GM12874 (cell line): ENCODE measurements at regions not wholly inside any gene's neighbourhood (a gene's known extent, or its start where the extent isn't known, plus 50 kb on each side); places are given as distances from the start of the nearest gene placed in this dataset.

Experiments
- CTCF ChIP-seq: IDR thresholded peaks from 2 replicates; pipeline ENCODE4 v1.5.1; 2011; ENCODE audit warnings: low read depth, mild to moderate bottlenecking, control low read depth, low read length, moderate library complexity; ENCODE audit not compliant: insufficient read depth

DNA sequence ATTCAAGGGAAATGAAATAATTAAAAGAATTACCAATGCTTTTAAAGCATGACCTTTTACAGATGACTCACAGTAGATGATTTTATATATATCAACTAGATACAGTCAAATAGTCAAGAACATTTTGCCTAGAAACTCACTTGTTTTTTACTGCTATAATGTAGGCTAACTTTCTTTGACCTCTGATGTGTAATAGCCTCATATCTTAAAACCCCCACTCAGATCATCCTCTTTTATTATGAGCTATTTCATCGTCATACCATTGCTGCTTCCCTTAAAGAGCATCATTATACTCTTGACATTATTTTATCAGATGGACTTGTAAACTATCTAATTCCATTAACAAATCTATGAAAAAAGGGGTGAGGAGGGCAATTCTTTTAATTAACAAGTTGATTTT, 355.9 kb upstream of the AGA start:
- no peak for TF ChIP-seq CTCF

DNA sequence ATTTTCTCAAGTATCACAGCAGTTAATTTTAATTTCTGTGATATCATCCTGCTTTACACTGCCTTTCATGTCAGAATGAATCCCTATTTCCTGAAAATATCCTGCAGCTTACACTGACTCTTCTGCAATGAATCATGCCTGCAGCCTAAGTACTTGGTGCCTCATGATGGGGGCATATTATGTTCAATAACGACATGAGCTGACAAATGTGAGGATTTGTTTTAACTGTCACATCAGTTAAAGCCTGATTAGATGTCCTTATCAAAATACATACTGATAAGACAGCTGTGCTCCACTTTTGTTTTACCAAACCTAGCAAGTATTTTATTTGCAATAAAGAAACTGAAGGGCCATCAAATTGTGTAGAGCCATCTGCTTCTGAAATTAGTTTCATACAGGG, 359.9 kb upstream of the AGA start:
- no peak for TF ChIP-seq CTCF

DNA sequence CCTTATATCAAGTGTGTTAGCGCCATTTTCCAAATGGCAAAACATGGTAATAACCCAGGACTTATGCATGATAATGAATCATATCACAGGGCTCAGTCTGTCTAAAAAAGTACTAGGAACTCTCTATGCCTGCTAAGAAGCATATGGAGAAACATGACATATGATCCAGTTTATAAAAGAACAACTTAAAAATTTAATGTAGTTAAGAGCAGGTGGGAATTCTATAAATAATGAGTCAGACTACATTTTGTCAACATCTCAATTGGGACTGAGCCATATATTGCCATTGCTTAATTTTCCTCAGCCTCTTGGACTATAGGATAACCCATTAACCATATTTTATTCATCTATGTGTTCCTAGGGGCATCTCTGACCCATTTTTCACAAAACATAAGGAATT, 360.4 kb upstream of the AGA start:
- no peak for TF ChIP-seq CTCF

DNA sequence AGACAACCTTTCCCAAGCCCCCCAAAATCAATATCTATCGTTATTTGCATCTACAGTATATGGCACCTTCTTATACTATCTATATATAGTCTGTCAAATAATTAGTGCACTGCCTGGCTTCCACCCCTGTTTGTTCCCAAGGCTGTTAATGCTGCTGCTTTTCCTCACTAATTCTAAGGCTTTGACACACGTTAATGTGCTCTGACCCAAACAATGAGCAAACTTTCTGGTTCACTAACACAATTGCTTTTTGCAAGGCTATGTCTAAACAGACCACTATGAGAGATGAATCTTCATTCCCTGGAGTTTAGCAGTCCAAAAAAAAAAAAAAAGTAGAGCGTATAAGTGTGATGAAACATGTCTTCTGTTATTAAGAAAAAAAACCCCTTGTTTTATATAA, 360.9 kb upstream of the AGA start:
- TF ChIP-seq CTCF = no peak

GRCh38 chr4:177809791-177810190, 367.6 kb upstream of the AGA start:
- TF ChIP-seq CTCF = no peak

- TF ChIP-seq CTCF = no peak
These were observed 368.0 kb upstream of the AGA start for GRCh38 chr4:177810220-177810619.

GRCh38 chr4:177826973-177827372, 384.7 kb upstream of the AGA start:
- TF ChIP-seq CTCF = no peak

DNA sequence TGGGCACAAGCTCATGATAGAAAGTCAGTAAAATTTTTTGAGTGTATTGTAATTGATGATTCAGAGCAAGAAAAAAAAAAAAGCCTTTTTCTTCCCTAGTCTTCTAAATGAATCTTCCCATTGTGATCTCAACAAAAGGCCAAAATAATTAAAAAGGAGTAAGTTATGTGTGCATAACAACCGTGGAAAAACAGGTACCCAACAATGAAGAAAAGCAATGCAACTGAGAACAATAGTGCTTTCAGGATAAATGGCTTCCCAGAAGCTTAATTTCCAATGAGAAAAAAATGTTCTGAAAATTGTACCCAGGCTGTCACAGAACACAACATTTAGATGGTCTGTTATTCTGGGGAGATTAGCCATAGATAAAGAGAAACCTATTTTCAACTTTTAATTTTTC, 399.0 kb upstream of the AGA start:
- no peak for TF ChIP-seq CTCF
